PC-9 (cell line): ENCODE measurements at regions not wholly inside any gene's neighbourhood (a gene's known extent, or its start where the extent isn't known, plus 50 kb on each side); places are given as distances from the start of the nearest gene placed in this dataset.
"Not testable (repeated sequence)": the region's sequence is repeated elsewhere in the genome, so short reads cannot be mapped to it uniquely, and the experiment has no call there.

ENCODE experiments used
- BruUV-seq: library from RNA; stranded (reverse); fragments of 400-500 nt; replicated peaks from 2 replicates; lab custom pipeline; 2021; lab: Mats Ljungman, UMichigan
- CTCF ChIA-PET: fragments of 300-600 bp; sonication (Branson Sonifier 250); formaldehyde crosslinking; loops from one replicate; lab custom pipeline; 2022; ENCODE audit warnings: antibody characterized with exemption; lab: Charles Lee
- POLR2A ChIA-PET: fragments of 300-600 bp; sonication (Branson Sonifier 250); formaldehyde crosslinking; loops from one replicate; lab custom pipeline; 2022; ENCODE audit warnings: antibody characterized with exemption; ENCODE audit not compliant: unreplicated experiment; lab: Charles Lee
- DNase-seq, 2 experiments: peaks; one replicate each; pipeline versions ENCODE4 v3.0.0 to v3.0.0-alpha.2; 2015 to 2022; ENCODE audit warnings: mixed read lengths in 1 of 2
- H2AFZ ChIP-seq: fragments of 200-600 bp; sonication (generic); 2 replicates; pipeline ENCODE4 v1.8.1; 2017; ENCODE audit warnings: antibody characterized with exemption
- H3F3A ChIP-seq: fragments of 200-600 bp; sonication (generic); 2 replicates; pipeline ENCODE4 v1.8.1; 2017; ENCODE audit warnings: antibody characterized with exemption, mild to moderate bottlenecking, low read depth; ENCODE audit not compliant: insufficient read depth
- H3K27ac ChIP-seq: fragments of 200-600 bp; sonication (generic); 2 replicates; pipeline ENCODE4 v1.6.1; 2016; ENCODE audit warnings: mixed run types
- H3K27me3 ChIP-seq: fragments of 200-600 bp; sonication (generic); 2 replicates; pipeline ENCODE4 v1.6.1; 2016; ENCODE audit warnings: low read depth, mixed run types; ENCODE audit not compliant: insufficient read depth
- H3K36me3 ChIP-seq: fragments of 200-600 bp; sonication (generic); 2 replicates; pipeline ENCODE4 v1.6.1; 2016; ENCODE audit warnings: low read depth, mixed run types
- H3K4me1 ChIP-seq: fragments of 200-600 bp; sonication (generic); replicated peaks from 2 replicates; pipeline ENCODE4 v1.6.1; 2016; ENCODE audit warnings: mixed run types; ENCODE audit not compliant: insufficient read depth
- H3K4me2 ChIP-seq: fragments of 200-600 bp; sonication (generic); 2 replicates; pipeline ENCODE4 v1.6.1; 2017; ENCODE audit warnings: mixed run types
- H3K4me3 ChIP-seq: fragments of 200-600 bp; sonication (generic); 2 replicates; pipeline ENCODE4 v1.6.1; 2016; ENCODE audit warnings: mixed run types
- H3K79me2 ChIP-seq: fragments of 200-600 bp; sonication (generic); 2 replicates; pipeline ENCODE4 v1.6.1; 2017; ENCODE audit warnings: low read depth, mixed run types
- H3K9me2 ChIP-seq: fragments of 200-600 bp; sonication (generic); 2 replicates; pipeline ENCODE4 v1.8.1; 2017; ENCODE audit warnings: mild to moderate bottlenecking; ENCODE audit not compliant: insufficient read depth
- H3K9me3 ChIP-seq: fragments of 200-600 bp; sonication (generic); 2 replicates; pipeline ENCODE4 v1.8.1; 2016; ENCODE audit warnings: low read depth; ENCODE audit not compliant: insufficient read depth
- H4K20me1 ChIP-seq: fragments of 200-600 bp; sonication (generic); 2 replicates; pipeline ENCODE4 v1.8.1; 2017; ENCODE audit not compliant: insufficient read depth
- EZH2 ChIP-seq: fragments of 200-600 bp; sonication (generic); IDR thresholded peaks from 2 replicates; pipeline ENCODE4 v1.8.0; 2017; ENCODE audit warnings: antibody characterized with exemption, low read depth
- intact Hi-C: fragments of 100-400 bp; cut with micrococcal nuclease; formaldehyde crosslinking; loops from one replicate; pipeline ENCODE4 v1.10.0; 2022; ENCODE audit not compliant: unreplicated experiment
- TF ChIP-seq, protein P1 (sequence below): fragments of 200-600 bp; sonication (generic); conservative IDR thresholded peaks from 2 replicates; pipeline ENCODE4 v1.6.1; 2017; ENCODE audit warnings: mixed run types, antibody characterized with exemption, mild to moderate bottlenecking, moderate library complexity

GRCh38 chr11:90698238-90698637 lies 475.4 kb upstream of the CHORDC1 start:
- Histone ChIP-seq H3K79me2 (no peaks in the 10 kb centered on the region), H3K36me3 (no peaks in the 10 kb centered on the region), H2AFZ (no peak overlapping the region), H3F3A (no peaks in the 10 kb centered on the region), H3K9me3 (no peaks in the 10 kb centered on the region), H3K4me2 (no peak overlapping the region), H3K27ac (no peak overlapping the region), H3K4me3 (no peak overlapping the region), H3K4me1 (no peaks in the 10 kb centered on the region), H4K20me1 (no peaks in the 10 kb centered on the region), H3K9me2 (no peaks in the 10 kb centered on the region), H3K27me3 (no peaks in the 10 kb centered on the region)
- ChIA-PET CTCF (no interaction called here), POLR2A (no interaction called here)
- no peak for TF ChIP-seq EZH2
- TF ChIP-seq, protein P1, sequence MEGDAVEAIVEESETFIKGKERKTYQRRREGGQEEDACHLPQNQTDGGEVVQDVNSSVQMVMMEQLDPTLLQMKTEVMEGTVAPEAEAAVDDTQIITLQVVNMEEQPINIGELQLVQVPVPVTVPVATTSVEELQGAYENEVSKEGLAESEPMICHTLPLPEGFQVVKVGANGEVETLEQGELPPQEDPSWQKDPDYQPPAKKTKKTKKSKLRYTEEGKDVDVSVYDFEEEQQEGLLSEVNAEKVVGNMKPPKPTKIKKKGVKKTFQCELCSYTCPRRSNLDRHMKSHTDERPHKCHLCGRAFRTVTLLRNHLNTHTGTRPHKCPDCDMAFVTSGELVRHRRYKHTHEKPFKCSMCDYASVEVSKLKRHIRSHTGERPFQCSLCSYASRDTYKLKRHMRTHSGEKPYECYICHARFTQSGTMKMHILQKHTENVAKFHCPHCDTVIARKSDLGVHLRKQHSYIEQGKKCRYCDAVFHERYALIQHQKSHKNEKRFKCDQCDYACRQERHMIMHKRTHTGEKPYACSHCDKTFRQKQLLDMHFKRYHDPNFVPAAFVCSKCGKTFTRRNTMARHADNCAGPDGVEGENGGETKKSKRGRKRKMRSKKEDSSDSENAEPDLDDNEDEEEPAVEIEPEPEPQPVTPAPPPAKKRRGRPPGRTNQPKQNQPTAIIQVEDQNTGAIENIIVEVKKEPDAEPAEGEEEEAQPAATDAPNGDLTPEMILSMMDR, result no peak
- intact Hi-C loops, result no loop called here
- no TSS peak for BruUV-seq
- DNase-seq, result no peak

- H2AFZ ChIP-seq, result not testable (repeated sequence)
Observed at GRCh38 chr11:90675496-90675895, 452.6 kb upstream of the CHORDC1 start.

DNA sequence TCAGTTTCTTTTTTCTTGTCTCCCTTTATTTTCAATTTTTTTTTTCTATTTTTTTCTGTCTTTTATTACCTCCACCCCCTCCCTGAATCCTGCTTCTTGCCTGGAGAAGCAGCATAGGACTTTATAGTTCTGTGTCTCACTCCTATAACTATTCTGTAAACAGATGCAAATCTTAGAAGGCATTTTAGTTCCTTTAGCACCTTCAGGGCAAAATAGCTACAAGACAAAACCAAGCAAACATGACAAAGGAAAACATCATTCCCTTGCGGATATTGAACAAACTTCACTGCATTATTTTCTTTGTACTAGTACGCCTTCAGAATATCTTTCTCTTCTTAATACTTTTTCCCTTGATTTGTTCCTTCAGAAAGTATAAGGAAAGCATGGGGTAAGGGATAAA lies 446.2 kb upstream of the CHORDC1 start:
- H4K20me1 ChIP-seq, result no peaks in the 10 kb centered on the region
- no peaks in the 10 kb centered on the region for H3K36me3 ChIP-seq
- H3F3A ChIP-seq, result no peaks in the 10 kb centered on the region
- no peak overlapping the region for H3K4me2 ChIP-seq
- H2AFZ ChIP-seq, result no peak overlapping the region
- H3K27me3 ChIP-seq, result no peaks in the 10 kb centered on the region
- H3K27ac ChIP-seq, result no peak overlapping the region
- H3K4me3 ChIP-seq, result no peak overlapping the region
- intact Hi-C loops, result no loop called here
- H3K9me3 ChIP-seq, result no peaks in the 10 kb centered on the region
- H3K79me2 ChIP-seq, result no peaks in the 10 kb centered on the region
- no peak for TF ChIP-seq EZH2
- TF ChIP-seq, protein P1, result no peak
- ChIA-PET POLR2A (no interaction called here), CTCF (no interaction called here)
- DNase-seq, result no peak
- H3K4me1 ChIP-seq, result no peaks in the 10 kb centered on the region
- BruUV-seq, result no TSS peak
- no peaks in the 10 kb centered on the region; the same call in 1 of the 2 replicates for H3K9me2 ChIP-seq

More at GRCh38 chr11:90675496-90675895, 452.6 kb upstream of the CHORDC1 start:
- H3K27ac ChIP-seq, H3K27me3 ChIP-seq, H3K4me3 ChIP-seq, POLR2A ChIA-PET, H3K4me2 ChIP-seq, DNase-seq, BruUV-seq, H3K9me2 ChIP-seq, intact Hi-C loops, H3K36me3 ChIP-seq, H3K9me3 ChIP-seq, H3F3A ChIP-seq, H4K20me1 ChIP-seq, H3K79me2 ChIP-seq, CTCF ChIA-PET, H3K4me1 ChIP-seq: not testable (repeated sequence)

DNA sequence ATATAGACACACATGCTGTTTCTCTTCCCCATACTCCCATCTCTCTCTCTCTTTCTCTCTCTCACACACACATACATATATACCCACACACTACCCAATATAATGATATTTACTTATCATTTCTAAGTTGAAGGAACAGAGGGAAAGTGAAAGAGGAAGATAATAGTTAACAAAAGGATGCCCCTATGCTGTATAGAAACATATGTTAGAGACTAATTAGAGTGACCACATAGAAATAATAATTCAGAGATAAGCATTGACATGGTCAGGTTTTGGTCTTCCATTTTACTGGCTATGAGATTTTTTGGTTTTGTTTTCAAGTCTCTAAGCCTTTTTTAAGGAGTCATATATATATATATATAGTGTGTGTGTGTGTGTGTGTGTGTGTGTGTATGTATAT lies 445.7 kb upstream of the CHORDC1 start:
- no peak overlapping the region for H2AFZ ChIP-seq
- H4K20me1 ChIP-seq, result no peaks in the 10 kb centered on the region
- H3K79me2 ChIP-seq, result no peaks in the 10 kb centered on the region
- H3K4me3 ChIP-seq, result no peak overlapping the region
- no TSS peak for BruUV-seq
- no peaks in the 10 kb centered on the region for H3K4me1 ChIP-seq
- TF ChIP-seq EZH2, result no peak
- TF ChIP-seq, protein P1, result no peak
- H3K9me3 ChIP-seq, result no peaks in the 10 kb centered on the region
- intact Hi-C loops, result no loop called here
- ChIA-PET POLR2A (no interaction called here), CTCF (no interaction called here)
- no peaks in the 10 kb centered on the region for H3K27me3 ChIP-seq
- no peaks in the 10 kb centered on the region for H3K36me3 ChIP-seq
- no peak overlapping the region for H3K4me2 ChIP-seq
- H3F3A ChIP-seq, result no peaks in the 10 kb centered on the region
- H3K9me2 ChIP-seq, result no peaks in the 10 kb centered on the region; the same call in 1 of the 2 replicates
- no peak for DNase-seq
- H3K27ac ChIP-seq, result no peak overlapping the region
